ENCODE measurements at regions not wholly inside any gene's neighbourhood (a gene's known extent, or its start where the extent isn't known, plus 50 kb on each side); places are given as distances from the start of the nearest gene placed in this dataset.
"Not testable (repeated sequence)": the region's sequence is repeated elsewhere in the genome, so short reads cannot be mapped to it uniquely, and the experiment has no call there.

DNA sequence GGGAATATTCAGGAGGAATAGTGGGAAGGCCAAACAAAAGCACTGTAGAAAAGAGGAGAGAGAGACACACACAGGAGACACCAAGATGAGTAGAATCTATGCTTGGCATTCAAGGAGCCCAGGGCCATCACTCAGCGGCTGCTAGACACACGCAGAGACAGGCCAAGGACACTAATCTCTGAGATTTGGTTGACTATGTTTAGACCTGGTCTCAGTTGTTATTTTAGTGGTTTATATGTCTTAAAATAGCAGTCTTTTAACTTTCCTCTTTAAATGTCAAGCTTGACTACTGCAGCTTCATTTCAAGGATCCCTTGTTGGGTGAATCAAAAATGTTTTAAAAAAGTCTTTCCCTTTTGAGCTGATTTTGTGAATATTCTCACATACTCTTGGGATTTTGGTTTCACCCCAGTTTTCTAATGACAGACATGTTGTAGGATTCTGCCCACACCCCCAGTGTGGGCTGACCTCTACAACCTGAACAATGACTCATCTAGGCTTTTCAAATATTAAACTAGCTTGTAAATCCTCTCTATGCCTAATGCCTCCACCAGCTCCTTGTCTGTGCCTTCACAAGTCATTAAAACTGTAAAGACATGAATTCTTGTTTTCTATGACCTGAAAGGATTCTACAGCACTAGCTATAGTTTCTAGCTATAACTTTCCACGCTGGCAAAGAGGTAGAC lies 142.7 kb upstream of the EXOC2 start:
- DNase-seq: no peak

DNA sequence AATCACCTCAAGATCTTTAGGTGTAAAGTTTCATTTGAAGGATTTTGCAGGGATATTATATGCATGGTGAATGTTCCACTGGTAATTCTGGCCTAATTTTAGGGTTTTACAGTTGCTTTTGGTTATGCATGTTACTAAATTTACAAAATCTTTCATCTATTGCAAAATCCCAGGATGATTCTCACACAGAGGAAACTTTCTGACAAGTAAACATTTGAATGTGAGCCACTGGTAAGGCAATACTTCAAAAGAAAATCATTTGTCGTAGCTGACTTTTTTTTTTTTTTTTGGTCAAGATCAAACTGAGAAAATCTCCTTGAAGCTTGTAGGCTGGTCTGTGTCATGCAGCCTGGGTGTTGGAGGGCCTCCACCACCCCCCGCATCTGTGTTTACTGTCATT lies 141.9 kb upstream of the EXOC2 start:
- no peak for DNase-seq

DNA sequence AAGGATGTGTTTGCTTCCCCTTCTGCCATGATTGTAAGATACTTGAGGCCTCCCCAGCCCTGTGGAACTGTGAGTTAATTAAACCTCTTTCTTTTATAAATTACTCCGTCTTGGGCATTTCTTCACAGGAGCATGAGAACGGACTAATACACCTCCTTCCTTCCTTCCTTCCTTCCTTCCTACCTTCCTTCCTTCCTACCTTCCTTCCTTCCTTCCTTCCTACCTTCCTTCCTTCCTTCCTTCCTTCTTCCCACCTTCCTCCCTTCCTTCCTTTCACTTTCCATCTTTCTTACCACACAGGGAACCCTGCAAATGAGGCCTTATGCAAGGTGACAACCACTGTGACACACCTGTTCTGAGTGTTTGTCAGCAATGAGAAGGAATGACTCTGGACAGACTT lies 141.3 kb upstream of the EXOC2 start:
- DNase-seq: no peak

DNA sequence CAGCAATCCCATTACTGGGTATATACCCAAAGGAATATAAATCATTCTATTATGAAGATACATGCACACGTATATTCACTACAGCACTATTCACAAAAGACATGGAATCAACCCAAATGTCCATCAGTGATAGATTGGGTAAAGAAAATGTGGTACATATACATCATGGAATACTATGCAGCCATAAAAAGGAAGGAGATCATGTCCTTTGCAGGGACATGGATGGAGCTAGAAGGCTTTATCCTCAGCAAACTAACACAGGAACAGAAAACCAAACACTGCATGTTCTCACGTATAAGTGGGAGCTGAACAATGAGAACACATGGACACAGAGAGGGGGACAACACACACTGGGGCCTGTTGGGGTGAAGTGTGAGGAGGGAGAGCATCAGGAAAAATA lies 139.9 kb upstream of the EXOC2 start:
- DNase-seq: not testable (repeated sequence)

DNA sequence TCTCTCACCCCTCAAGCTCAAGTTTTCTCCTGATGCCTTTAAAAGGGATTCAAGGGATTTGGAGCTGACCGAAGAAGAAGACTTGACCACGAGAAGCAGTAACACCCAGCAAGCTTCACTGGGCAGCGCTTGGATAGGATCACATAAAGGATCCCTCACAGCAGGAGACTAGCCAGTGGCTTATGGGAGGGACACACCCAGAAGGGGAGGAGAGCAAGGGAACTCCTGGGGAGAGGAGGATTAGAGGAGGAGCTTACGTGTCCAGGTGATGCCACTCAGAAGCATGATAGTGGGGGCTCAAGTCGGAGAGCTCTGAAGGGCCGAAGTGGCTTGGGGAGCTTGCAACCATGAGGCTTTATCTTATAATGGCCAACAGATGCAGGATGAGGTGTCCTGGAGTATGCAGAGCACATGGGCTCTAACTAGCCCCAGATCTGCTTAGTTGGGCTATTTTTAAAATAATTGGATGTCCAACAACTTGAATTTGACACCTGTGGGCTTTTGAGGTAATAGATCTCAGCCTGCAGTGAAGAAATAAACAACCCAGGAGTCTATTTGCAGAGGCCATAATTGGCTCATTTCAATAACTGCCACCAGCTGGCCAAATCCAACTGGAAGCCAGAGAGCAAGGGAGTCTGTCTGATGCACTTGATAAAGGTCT lies 137.9 kb upstream of the EXOC2 start:
- DNase-seq: no peak

DNA sequence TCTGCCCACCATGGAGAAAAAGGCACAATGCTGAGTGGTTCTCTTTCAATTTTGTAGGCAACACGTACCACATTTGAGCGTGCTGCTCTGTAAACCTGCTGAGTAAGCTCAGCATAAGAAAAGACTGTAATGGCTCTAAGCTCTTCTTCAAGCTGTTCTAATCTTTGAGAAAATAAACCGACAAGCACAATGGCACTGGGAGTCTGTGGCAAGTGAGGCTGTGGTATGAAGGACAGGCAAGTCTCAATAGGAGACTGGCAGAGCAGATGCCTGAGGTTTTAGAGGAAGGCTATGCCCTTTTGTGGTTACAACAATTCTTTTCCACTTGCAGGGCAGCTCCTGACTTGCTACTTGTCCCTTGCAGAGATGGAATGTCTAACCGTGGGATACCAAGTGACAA lies 136.7 kb upstream of the EXOC2 start:
- DNase-seq: no peak

GRCh38 chr6:827431-827830 lies 134.5 kb upstream of the EXOC2 start:
- no peak for DNase-seq

- DNase-seq: no peak
Observed at GRCh38 chr6:819122-819521, 126.2 kb upstream of the EXOC2 start.

DNA sequence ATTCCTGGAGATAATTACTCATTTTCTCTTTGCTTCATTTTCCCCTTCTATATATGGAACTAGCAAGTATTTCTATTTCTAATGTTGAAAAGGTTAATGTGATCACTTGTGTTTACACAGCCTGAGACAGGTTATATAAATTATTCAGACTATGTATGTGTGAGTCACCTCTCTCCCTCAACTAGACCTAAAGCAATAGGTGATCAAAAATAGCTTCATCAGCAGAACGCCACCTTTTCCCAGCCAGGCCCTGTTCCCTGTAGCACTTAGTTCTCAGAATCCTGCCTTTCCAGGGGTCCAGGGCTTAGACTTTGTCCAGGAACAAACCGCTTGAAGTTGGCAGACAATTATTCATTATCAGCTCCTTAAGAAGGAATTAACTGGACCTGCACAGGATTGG lies 125.3 kb upstream of the EXOC2 start:
- no peak for DNase-seq

DNA sequence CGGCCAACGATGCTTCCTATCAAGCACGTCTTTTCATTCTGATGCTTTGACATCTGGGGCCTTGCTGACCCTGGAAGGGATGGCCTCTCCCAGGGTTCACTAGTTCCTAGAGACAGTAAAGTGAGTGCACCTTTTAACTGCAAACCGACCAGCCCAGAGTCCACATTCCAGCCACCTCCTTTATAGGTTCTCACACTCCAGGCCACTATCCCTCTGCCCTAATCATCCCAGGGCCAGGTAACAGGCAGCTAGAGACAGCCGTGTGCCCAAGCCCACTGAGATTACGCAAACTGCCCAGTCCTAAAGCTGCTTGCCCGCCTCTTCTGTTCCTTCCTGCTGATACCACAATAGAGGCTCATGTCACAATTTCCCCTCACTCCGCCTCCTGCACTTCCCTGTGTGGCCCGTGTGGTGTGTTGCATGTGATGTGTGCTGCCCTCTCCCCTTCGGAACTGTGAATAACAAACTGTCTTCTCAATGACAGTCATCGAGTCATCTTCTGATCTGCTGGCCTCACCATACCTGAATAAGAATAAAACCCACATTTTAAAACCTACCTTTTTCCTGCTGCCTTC lies 123.7 kb upstream of the EXOC2 start:
- DNase-seq: peak; percentile 61

GRCh38 chr6:815348-815738 lies 122.4 kb upstream of the EXOC2 start:
- DNase-seq: no peak

- no peak for DNase-seq
Observed at GRCh38 chr6:814378-815347, 121.7 kb upstream of the EXOC2 start.

GRCh38 chr6:811831-812230 lies 118.9 kb upstream of the EXOC2 start:
- DNase-seq: no peak

GRCh38 chr6:811191-811590 lies 118.3 kb upstream of the EXOC2 start:
- DNase-seq: no peak

- DNase-seq: no peak
Observed at GRCh38 chr6:804771-805170, 111.8 kb upstream of the EXOC2 start.

DNA sequence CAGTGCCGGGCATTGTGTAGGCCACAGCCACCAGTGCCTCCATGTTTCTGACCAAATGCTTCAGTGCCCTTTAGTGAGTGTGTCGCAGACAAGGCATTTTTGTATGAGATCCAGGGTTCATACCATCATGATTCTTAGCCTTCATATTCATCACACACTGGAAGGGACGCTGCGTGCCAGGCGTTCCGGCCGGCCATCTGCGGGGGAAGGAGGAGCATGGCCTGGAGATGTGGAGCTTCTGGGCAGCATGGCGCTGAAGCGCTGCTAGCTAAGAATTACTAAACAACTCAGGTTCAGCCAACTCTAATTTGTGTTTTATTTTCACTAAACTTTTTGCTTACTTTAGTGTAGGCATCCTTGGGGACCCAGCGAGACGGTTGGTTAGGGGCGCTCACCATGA lies 111.4 kb upstream of the EXOC2 start:
- DNase-seq: no peak

GRCh38 chr6:803191-803977 lies 110.4 kb upstream of the EXOC2 start:
- no peak for DNase-seq

- DNase-seq: no peak
Observed at GRCh38 chr6:802701-803100, 109.8 kb upstream of the EXOC2 start.

DNA sequence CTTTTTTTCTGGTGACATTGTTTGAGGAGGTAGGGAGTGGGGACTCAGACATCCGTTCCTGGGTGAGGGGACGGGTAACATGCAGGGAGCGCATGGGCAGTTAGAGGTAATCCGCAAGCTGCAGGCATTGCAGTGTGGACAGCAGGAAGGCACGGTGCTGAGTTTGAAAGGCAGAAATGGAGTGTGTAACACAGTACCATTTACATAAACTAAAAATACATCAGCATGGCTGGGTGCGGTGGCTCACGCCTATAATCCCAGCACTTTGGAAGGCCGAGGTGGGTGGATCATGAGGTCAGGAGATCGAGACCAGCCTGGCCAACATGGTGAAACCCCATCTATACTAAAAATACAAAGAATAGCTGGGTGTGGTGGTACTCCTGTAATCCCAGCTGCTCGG lies 109.3 kb upstream of the EXOC2 start:
- DNase-seq: not testable (repeated sequence)

DNA sequence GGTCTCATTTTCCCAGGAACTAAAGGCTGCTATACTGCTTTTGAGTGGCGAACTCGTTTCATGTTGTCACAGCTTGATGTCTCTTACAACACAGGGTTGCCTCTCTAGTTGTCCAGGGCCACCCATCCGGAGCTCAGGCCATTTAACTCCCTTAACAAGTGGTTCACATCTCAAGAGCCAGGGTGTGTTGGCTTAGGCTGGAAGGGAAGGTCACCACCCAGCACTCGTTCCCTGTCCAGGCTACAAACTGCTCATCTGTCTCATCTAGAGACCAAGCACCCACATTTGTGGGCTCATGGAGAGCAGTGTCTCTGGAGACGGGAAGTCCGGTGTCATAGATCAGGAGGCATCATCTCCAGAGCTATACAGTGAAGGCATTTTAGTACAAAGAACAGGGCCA lies 106.8 kb upstream of the EXOC2 start:
- DNase-seq: no peak

DNA sequence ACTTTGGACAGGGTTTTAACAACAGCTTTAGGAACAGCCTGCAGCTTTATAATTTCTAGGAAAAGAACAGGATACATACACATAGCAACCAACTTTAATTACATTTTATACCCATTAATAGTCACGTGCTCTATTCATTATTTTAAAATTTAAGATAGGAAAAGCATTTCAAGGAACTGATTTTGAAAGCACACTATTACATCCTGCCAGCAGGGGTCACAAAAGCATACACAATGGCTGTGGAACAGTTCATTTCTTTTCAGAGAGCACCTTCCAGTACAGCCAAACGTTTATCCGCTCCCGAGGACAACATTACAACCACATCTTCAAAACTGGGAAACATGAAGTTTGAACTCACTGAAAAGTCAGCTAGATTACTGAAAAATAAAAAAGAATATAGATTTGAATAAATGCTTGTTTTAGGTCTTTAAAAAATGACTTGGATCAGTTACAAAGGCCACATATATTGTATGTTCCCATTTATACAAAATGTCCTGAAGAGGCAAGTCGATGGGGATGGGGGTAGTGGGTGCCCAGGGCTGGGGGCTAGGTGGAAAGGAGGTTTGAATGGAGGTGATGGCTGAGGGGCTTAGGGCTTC lies 104.6 kb upstream of the EXOC2 start:
- DNase-seq: no peak

DNA sequence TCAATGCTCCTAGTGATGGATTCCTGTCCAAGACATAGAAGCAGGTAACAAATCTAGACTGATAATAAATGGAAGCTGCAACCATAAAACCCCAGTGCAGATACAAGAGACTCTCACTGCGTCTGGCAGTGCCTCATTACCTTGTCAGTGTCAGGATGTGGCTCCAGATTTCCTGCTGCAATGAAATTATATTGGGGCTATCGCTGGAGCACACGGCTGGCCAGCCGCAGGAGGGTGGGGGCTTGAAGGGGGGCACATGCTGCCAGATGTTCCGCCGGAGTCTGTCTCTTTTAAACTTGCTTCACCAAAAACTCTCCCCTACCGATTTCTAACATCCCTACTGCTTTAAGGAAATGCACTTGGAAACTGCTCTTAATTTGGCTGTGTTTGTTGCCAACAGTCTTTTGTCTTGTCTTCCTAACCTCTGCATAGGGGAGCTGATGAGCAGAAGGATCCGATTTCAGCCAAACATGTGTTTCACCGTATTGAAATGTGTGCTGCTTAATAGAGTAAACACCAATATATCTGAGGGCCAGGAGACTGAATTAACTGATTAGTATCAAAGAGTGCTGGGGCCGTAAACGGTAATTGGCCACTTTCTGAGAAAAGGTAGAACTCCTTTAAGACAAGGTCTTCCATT lies 102.2 kb upstream of the EXOC2 start:
- DNase-seq: no peak

All from activated CD8-positive, alpha-beta memory T cell treated with anti-CD3 and anti-CD28 coated beads for 24 hours (primary cell).